ENCODE measurements at regions not wholly inside any gene's neighbourhood (a gene's known extent, or its start where the extent isn't known, plus 50 kb on each side); places are given as distances from the start of the nearest gene placed in this dataset.
"Not testable (repeated sequence)": the region's sequence is repeated elsewhere in the genome, so short reads cannot be mapped to it uniquely, and the experiment has no call there.

DNA sequence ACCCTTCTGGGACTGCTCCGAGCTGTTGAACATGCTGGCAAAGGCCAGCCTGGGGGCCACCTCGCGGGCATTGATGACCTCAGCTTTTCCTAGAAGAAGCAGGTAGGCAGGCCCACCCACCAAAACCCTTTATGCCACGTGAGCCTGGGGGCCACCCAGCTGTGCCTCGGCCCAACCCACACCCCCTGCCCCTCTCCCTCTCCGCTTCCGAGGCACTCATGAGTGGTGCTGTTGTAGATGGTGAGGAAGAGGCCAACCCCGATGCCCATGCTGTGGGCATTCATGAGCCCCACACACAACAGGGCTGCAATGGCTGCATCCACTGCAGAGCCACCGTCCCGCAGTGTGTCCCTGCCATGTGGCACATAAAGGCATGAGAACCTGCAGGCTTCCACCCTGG, 118.6 kb upstream of the DGCR6 start:
- H3K36me3 Mint-ChIP-seq, H3K27ac Mint-ChIP-seq, H3K9me3 Mint-ChIP-seq, ATAC-seq: not testable (repeated sequence)
- DNase-seq (ENCODE audit: low spot score in 2 of 2): peak in 1 of 2 donors; percentile 45

DNA sequence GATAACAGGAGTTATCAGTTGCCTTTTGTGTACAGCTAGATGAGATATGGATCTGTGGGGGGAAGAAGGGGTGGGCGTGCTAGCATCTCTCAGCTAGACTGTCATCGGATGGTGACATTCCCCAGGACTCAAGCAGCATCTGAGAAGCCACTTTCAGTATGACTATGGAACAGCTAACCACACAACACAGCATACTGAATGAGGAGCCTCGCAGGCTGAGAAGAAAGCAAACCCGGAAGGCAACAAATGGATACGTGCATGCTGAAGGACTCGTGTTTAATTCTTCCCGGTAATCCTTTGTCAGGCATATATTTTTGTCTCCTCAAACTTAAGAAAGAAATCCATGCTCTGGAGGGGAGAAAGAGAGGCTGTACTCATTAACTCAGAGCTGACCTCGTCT, 95.7 kb upstream of the DGCR6 start:
- not testable (repeated sequence) for H3K36me3 Mint-ChIP-seq; ATAC-seq; DNase-seq (ENCODE audit: low spot score in 2 of 2); H3K27ac Mint-ChIP-seq; H3K9me3 Mint-ChIP-seq

DNA sequence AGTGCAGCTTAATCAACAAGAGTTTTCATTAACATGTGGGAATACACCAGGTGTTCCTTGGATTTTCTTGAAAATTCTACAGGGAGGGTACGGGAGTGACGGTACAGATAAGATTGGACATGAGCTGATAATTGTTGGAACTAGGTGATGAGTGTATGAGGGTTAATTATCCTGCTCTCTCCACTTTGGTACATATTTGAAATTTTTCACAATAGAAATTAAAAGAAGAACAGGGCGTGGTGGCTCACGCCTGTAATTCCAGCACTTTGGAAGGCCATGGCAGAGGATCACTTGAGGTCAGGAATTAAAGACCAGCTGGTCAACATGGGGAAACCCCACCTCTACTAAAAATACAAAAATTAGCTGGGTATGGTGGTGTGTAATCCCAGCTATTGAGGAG, 87.1 kb upstream of the DGCR6 start:
- H3K36me3 Mint-ChIP-seq; ATAC-seq; DNase-seq (ENCODE audit: low spot score in 2 of 2); H3K9me3 Mint-ChIP-seq; H3K27ac Mint-ChIP-seq: not testable (repeated sequence)
